SK-N-SH (cell line): ENCODE measurements at regions not wholly inside any gene's neighbourhood (a gene's known extent, or its start where the extent isn't known, plus 50 kb on each side); places are given as distances from the start of the nearest gene placed in this dataset.

Experiments used
- CTCF ChIA-PET: fragments of 300-600, 350-600 bp; formaldehyde crosslinking; extraction: SDS; loops from one replicate; lab custom pipeline; 2021; lab: Yijun Ruan, JAX
- POLR2A ChIA-PET: fragments of 350-600 bp; sonication (Branson Sonifier 250); formaldehyde crosslinking; extraction: SDS; loops from one replicate; lab custom pipeline; 2020; ENCODE audit warnings: antibody characterized with exemption, inconsistent platforms; lab: Yijun Ruan, JAX
- DNase-seq: peaks from one replicate; pipeline ENCODE4 v3.0.0; 2012
- H2AFZ ChIP-seq: fragments of 200-600 bp; sonication (generic); 2 replicates; pipeline ENCODE4 v1.8.1; 2016; ENCODE audit warnings: antibody characterized with exemption, mild to moderate bottlenecking, low read depth
- H3F3A ChIP-seq: fragments of 200-600 bp; sonication (generic); replicated peaks from 2 replicates; pipeline ENCODE3; 2016; ENCODE audit warnings: antibody characterized with exemption, mild to moderate bottlenecking; ENCODE audit not compliant: insufficient read depth
- H3K27ac ChIP-seq, 2 experiments: fragments of 200-500 bp in 1 of 2; fragments of 200-600 bp in 1 of 2; sonication (Bioruptor generic) in 1 of 2; sonication (generic), shearing (Covaris generic) in 1 of 2; 2 replicates each; pipeline versions ENCODE4 v1.5.1 to v1.6.1; 2014 to 2016; ENCODE audit warnings: low read depth in 2 of 2, inconsistent platforms in 1 of 2, low read length in 1 of 2, mild to moderate bottlenecking in 1 of 2, mixed read lengths in 1 of 2
- H3K27me3 ChIP-seq: fragments of 200-600 bp; sonication (generic), shearing (Covaris generic); 2 replicates; pipeline ENCODE4 v1.6.1; 2016; ENCODE audit warnings: mixed run types; ENCODE audit not compliant: insufficient read depth
- H3K36me3 ChIP-seq, 2 experiments: fragments of 200-500 bp in 1 of 2; fragments of 200-600 bp in 1 of 2; sonication (Bioruptor generic) in 1 of 2; sonication (generic) in 1 of 2; replicated peaks in 1 of 2; 2 replicates each; pipeline versions ENCODE3 to v1.5.1; 2014 to 2016; ENCODE audit warnings: low read length in 1 of 2, mild to moderate bottlenecking in 1 of 2; ENCODE audit not compliant: insufficient read depth in 2 of 2, control insufficient read depth in 1 of 2
- H3K4me1 ChIP-seq, 2 experiments: fragments of 200-500 bp in 1 of 2; fragments of 200-600 bp in 1 of 2; sonication (Bioruptor generic) in 1 of 2; sonication (generic), shearing (Covaris generic) in 1 of 2; 2 replicates each; pipeline versions ENCODE4 v1.5.1 to v1.6.1; 2014 to 2016; ENCODE audit warnings: low read depth in 1 of 2, low read length in 1 of 2, mixed run types in 1 of 2; ENCODE audit not compliant: insufficient read depth in 2 of 2, control insufficient read depth in 1 of 2
- H3K4me2 ChIP-seq: fragments of 200-600 bp; sonication (generic), shearing (Covaris generic); 2 replicates; pipeline ENCODE4 v1.6.1; 2017; ENCODE audit warnings: mixed run types
- H3K4me3 ChIP-seq, 2 experiments: fragments of 200-500 bp in 1 of 2; fragments of 200-600 bp in 1 of 2; sonication (Bioruptor generic) in 1 of 2; sonication (generic), shearing (Covaris generic) in 1 of 2; 2 replicates each; pipeline versions ENCODE4 v1.5.1 to v1.8.1; 2014 to 2016; ENCODE audit warnings: low read depth in 2 of 2, inconsistent platforms in 1 of 2, low read length in 1 of 2, mild to moderate bottlenecking in 1 of 2, mixed read lengths in 1 of 2, moderate library complexity in 1 of 2
- H3K79me2 ChIP-seq: fragments of 200-600 bp; sonication (generic); 2 replicates; pipeline ENCODE4 v1.8.1; 2017; ENCODE audit warnings: mild to moderate bottlenecking; ENCODE audit not compliant: insufficient read depth
- H3K9ac ChIP-seq: fragments of 200-600 bp; sonication (generic); 2 replicates; pipeline ENCODE4 v1.6.1; 2017; ENCODE audit warnings: mixed run types
- H3K9me2 ChIP-seq: fragments of 200-600 bp; sonication (generic); 2 replicates; pipeline ENCODE4 v1.6.1; 2017; ENCODE audit warnings: mixed run types
- H3K9me3 ChIP-seq: fragments of 200-600 bp; sonication (generic); 2 replicates; pipeline ENCODE4 v1.6.1; 2017; ENCODE audit warnings: mixed run types, mild to moderate bottlenecking, moderate library complexity
- H4K20me1 ChIP-seq: fragments of 200-600 bp; sonication (generic); 2 replicates; pipeline ENCODE4 v1.6.1; 2017; ENCODE audit warnings: mild to moderate bottlenecking, mixed run types; ENCODE audit not compliant: insufficient read depth
- EP300 ChIP-seq, 2 experiments: IDR thresholded peaks; 2 replicates each; pipeline versions ENCODE4 v1.4.0 to v1.6.1; 2012; ENCODE audit warnings: borderline replicate concordance in 1 of 2, low read depth in 1 of 2, low read length in 1 of 2
- FOSL2 ChIP-seq: IDR thresholded peaks from 2 replicates; pipeline ENCODE4 v1.4.0; 2012; ENCODE audit warnings: low read depth, mild to moderate bottlenecking, moderate library complexity, borderline replicate concordance
- GABPA ChIP-seq: IDR thresholded peaks from 2 replicates; pipeline ENCODE4 v1.4.0; 2012; ENCODE audit warnings: low read depth, mild to moderate bottlenecking
- NFIC ChIP-seq: IDR thresholded peaks from 2 replicates; pipeline ENCODE4 v1.4.0; 2012; ENCODE audit warnings: borderline replicate concordance
- RFX5 ChIP-seq: IDR thresholded peaks from 2 replicates; pipeline ENCODE4 v1.6.1; 2012; ENCODE audit warnings: mild to moderate bottlenecking, improper control_type of control experiment, low read length
- RXRA ChIP-seq: IDR thresholded peaks from 2 replicates; pipeline ENCODE4 v1.4.0; 2012; ENCODE audit warnings: low read depth, mild to moderate bottlenecking, borderline replicate concordance
- TAF1 ChIP-seq: IDR thresholded peaks from 2 replicates; pipeline ENCODE4 v1.6.1; 2012; ENCODE audit warnings: low read depth, mild to moderate bottlenecking, low read length, moderate library complexity, borderline replicate concordance
- TCF12 ChIP-seq: IDR thresholded peaks from 2 replicates; pipeline ENCODE4 v1.4.0; 2012
- WGBS: methylation state at CpG from one replicate; pipeline ENCODE4 v1.1.6; 2017; ENCODE audit warnings: low lambda C conversion rate; 5-methylcytosine and 5-hydroxymethylcytosine counted together
- TF ChIP-seq, protein P1 (sequence below): IDR thresholded peaks from 2 replicates; pipeline ENCODE4 v1.4.0; 2012; ENCODE audit warnings: low read depth
- TF ChIP-seq, protein P2 (sequence below): IDR thresholded peaks from 2 replicates; pipeline ENCODE4 v1.6.1; 2012; ENCODE audit warnings: mild to moderate bottlenecking, low read depth, low read length, moderate library complexity

DNA sequence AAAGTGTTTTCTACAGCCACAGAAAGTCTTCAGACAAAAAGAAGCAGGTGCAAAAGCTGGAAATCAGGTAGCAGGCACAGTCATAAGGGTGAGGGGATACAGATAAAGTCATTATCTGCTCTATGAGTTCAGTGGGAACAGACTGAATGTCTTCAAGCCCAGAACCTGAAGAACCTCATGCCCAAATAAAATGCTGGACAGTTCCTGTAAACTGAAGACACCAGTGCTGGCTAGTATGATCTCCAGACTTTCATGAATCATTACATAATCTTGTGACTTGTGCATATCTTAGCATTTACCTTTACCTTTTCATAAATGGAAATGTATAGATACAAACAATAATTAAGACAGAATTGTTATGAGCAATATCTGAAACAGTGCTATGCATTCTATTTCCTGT, 728.7 kb downstream of the DNAH5 start:
- H3K27ac ChIP-seq: no peak overlapping the region
- no peak overlapping the region for H3K4me3 ChIP-seq
- H3K9ac ChIP-seq: no peak overlapping the region
- ChIA-PET POLR2A (no interaction called here), CTCF (no interaction called here)
- H2AFZ ChIP-seq: no peak overlapping the region
- H3K27me3 ChIP-seq: no peaks in the 10 kb centered on the region
- H3K9me3 ChIP-seq: no peaks in the 10 kb centered on the region
- TF ChIP-seq NFIC: no peak
- no peak for TF ChIP-seq EP300 (IDR thresholded peaks at IDR 0.05; ENCODE audit: borderline replicate concordance in 1 of 2, low read depth in 1 of 2, low read length in 1 of 2)
- TF ChIP-seq, protein P1, sequence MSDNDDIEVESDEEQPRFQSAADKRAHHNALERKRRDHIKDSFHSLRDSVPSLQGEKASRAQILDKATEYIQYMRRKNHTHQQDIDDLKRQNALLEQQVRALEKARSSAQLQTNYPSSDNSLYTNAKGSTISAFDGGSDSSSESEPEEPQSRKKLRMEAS: no peak
- no peaks in the 10 kb centered on the region for H3K79me2 ChIP-seq
- H3K4me1 ChIP-seq: no peaks in the 10 kb centered on the region
- H3K4me2 ChIP-seq: no peak overlapping the region
- H3F3A ChIP-seq: no peaks in the 10 kb centered on the region
- H3K9me2 ChIP-seq: no peaks in the 10 kb centered on the region
- DNase-seq: no peak
- H3K36me3 ChIP-seq: no peaks in the 10 kb centered on the region
- no peaks in the 10 kb centered on the region for H4K20me1 ChIP-seq

DNA sequence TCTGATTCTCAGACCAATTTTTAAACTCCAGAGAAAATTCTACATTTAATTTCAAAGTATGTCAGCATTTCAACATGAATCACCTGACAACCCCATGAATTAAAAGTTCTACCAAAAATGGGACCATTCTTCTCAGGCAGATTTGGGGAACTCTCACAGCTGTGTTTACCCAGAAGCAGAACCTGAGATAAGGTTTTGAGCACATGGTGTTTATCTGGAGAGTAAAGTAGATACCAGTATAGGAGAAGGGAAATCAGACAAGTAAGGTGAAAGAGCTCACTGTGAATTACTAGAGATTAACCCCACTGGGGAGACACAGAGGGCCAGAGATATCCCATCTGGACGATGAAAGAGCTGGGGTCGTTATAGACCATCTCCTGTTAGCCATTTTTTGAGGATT, 729.1 kb downstream of the DNAH5 start:
- H4K20me1 ChIP-seq: no peaks in the 10 kb centered on the region
- no peaks in the 10 kb centered on the region for H3K36me3 ChIP-seq
- ChIA-PET CTCF (no interaction called here), POLR2A (no interaction called here)
- TF ChIP-seq GABPA (no peak), RXRA (no peak), TAF1 (no peak), TCF12 (no peak)
- no peak overlapping the region for H3K9ac ChIP-seq
- H3K27ac ChIP-seq: no peak overlapping the region
- no peak for DNase-seq
- 0% methylated on average over 2 of the region's 2 CpGs for WGBS
- no peak overlapping the region for H3K4me3 ChIP-seq
- no peaks in the 10 kb centered on the region for H3F3A ChIP-seq
- H2AFZ ChIP-seq: no peak overlapping the region
- no peaks in the 10 kb centered on the region for H3K4me1 ChIP-seq
- H3K4me2 ChIP-seq: no peak overlapping the region
- no peaks in the 10 kb centered on the region for H3K79me2 ChIP-seq
- no peaks in the 10 kb centered on the region for H3K9me2 ChIP-seq
- H3K27me3 ChIP-seq: no peaks in the 10 kb centered on the region
- H3K9me3 ChIP-seq: no peaks in the 10 kb centered on the region

DNA sequence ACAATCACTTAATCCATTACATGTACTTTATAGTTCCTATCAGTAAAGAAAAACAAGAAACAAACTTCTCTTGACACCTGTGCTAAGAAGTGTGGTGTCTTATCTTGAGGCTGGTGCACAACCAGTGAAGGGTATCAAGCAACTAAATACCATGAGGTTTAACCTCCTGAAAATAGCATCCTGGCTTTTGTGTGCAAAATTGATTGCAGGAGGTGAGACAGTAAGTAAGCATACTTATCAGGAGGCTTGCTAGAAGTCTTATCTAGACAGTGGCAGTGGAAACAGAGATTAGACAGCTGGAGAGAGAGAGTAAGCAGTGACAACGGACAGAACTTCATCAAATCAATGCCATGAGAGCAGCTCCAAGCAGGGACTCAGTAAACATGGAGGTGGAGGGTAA, 730.3 kb downstream of the DNAH5 start:
- no peaks in the 10 kb centered on the region for H3K9me2 ChIP-seq
- no peak overlapping the region for H3K27ac ChIP-seq
- no peaks in the 10 kb centered on the region for H4K20me1 ChIP-seq
- TF ChIP-seq RFX5: no peak
- TF ChIP-seq FOSL2: no peak
- TF ChIP-seq GABPA: no peak
- TF ChIP-seq, protein P2, sequence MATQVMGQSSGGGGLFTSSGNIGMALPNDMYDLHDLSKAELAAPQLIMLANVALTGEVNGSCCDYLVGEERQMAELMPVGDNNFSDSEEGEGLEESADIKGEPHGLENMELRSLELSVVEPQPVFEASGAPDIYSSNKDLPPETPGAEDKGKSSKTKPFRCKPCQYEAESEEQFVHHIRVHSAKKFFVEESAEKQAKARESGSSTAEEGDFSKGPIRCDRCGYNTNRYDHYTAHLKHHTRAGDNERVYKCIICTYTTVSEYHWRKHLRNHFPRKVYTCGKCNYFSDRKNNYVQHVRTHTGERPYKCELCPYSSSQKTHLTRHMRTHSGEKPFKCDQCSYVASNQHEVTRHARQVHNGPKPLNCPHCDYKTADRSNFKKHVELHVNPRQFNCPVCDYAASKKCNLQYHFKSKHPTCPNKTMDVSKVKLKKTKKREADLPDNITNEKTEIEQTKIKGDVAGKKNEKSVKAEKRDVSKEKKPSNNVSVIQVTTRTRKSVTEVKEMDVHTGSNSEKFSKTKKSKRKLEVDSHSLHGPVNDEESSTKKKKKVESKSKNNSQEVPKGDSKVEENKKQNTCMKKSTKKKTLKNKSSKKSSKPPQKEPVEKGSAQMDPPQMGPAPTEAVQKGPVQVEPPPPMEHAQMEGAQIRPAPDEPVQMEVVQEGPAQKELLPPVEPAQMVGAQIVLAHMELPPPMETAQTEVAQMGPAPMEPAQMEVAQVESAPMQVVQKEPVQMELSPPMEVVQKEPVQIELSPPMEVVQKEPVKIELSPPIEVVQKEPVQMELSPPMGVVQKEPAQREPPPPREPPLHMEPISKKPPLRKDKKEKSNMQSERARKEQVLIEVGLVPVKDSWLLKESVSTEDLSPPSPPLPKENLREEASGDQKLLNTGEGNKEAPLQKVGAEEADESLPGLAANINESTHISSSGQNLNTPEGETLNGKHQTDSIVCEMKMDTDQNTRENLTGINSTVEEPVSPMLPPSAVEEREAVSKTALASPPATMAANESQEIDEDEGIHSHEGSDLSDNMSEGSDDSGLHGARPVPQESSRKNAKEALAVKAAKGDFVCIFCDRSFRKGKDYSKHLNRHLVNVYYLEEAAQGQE: no peak
- WGBS: 0% methylated on average over 1 of the region's 1 CpG
- no peak overlapping the region for H3K9ac ChIP-seq
- H2AFZ ChIP-seq: no peak overlapping the region
- no peaks in the 10 kb centered on the region for H3K27me3 ChIP-seq
- H3K4me3 ChIP-seq: no peak overlapping the region; a peak in 1 of 4 replicates
- CTCF ChIA-PET: no interaction called here
- H3K79me2 ChIP-seq: no peaks in the 10 kb centered on the region
- H3K36me3 ChIP-seq: no peaks in the 10 kb centered on the region
- no peaks in the 10 kb centered on the region for H3K9me3 ChIP-seq
- no peaks in the 10 kb centered on the region for H3K4me1 ChIP-seq
- POLR2A ChIA-PET: no interaction called here
- no peak overlapping the region for H3K4me2 ChIP-seq
- DNase-seq: no peak
- no peaks in the 10 kb centered on the region for H3F3A ChIP-seq
